ENCODE measurements at regions not wholly inside any gene's neighbourhood (a gene's known extent, or its start where the extent isn't known, plus 50 kb on each side); places are given as distances from the start of the nearest gene placed in this dataset.

GRCh38 chr1:226479474-226479873 lies 69.1 kb upstream of the STUM start:
- no peak for DNase-seq
- Mint-ChIP-seq H3K4me1 (peaks cover 43% of the 10 kb centered on the region), H3K4me3 (no peak overlapping the region), H3K36me3 (ENCODE audit: low read depth) (no peaks in the 10 kb centered on the region), H3K27me3 (ENCODE audit: low read depth, poor library complexity) (peaks cover 17% of the 10 kb centered on the region), H3K9me3 (no peaks in the 10 kb centered on the region), H3K27ac (no peak overlapping the region)
- no peak for TF ChIP-seq CTCF (IDR thresholded peaks at IDR 0.05)

- H3K36me3 Mint-ChIP-seq (ENCODE audit: low read depth) = no peaks in the 10 kb centered on the region
- H3K4me3 Mint-ChIP-seq = no peak overlapping the region
- H3K27ac Mint-ChIP-seq = no peak overlapping the region
- H3K9me3 Mint-ChIP-seq = no peaks in the 10 kb centered on the region
- DNase-seq = no peak
- H3K4me1 Mint-ChIP-seq = peaks cover 33% of the 10 kb centered on the region
- H3K27me3 Mint-ChIP-seq (ENCODE audit: low read depth, poor library complexity) = peaks cover 12% of the 10 kb centered on the region
- TF ChIP-seq CTCF (IDR thresholded peaks at IDR 0.05) = no peak
These were observed 68.1 kb upstream of the STUM start for GRCh38 chr1:226480461-226480860.

GRCh38 chr1:226481133-226481532 lies 67.4 kb upstream of the STUM start:
- H3K27me3 Mint-ChIP-seq (ENCODE audit: low read depth, poor library complexity) = peaks cover 10% of the 10 kb centered on the region
- H3K4me1 Mint-ChIP-seq = peaks cover 30% of the 10 kb centered on the region
- no peaks in the 10 kb centered on the region for H3K9me3 Mint-ChIP-seq
- H3K36me3 Mint-ChIP-seq (ENCODE audit: low read depth) = no peaks in the 10 kb centered on the region
- no peak overlapping the region for H3K27ac Mint-ChIP-seq
- no peak for TF ChIP-seq CTCF (IDR thresholded peaks at IDR 0.05)
- H3K4me3 Mint-ChIP-seq = no peak overlapping the region
- no peak for DNase-seq

GRCh38 chr1:226482196-226482595 lies 66.4 kb upstream of the STUM start:
- peaks cover 22% of the 10 kb centered on the region for H3K4me1 Mint-ChIP-seq
- H3K4me3 Mint-ChIP-seq = no peak overlapping the region
- H3K27ac Mint-ChIP-seq = peak overlapping the region; percentile 37
- H3K27me3 Mint-ChIP-seq (ENCODE audit: low read depth, poor library complexity) = peaks cover 4% of the 10 kb centered on the region
- DNase-seq = no peak
- no peak for TF ChIP-seq CTCF (IDR thresholded peaks at IDR 0.05)
- no peaks in the 10 kb centered on the region for H3K9me3 Mint-ChIP-seq
- no peaks in the 10 kb centered on the region for H3K36me3 Mint-ChIP-seq (ENCODE audit: low read depth)

GRCh38 chr1:226482975-226483700 lies 65.4 kb upstream of the STUM start:
- H3K36me3 Mint-ChIP-seq (ENCODE audit: low read depth) = no peaks in the 10 kb centered on the region
- H3K9me3 Mint-ChIP-seq = no peaks in the 10 kb centered on the region
- no peak for DNase-seq
- H3K4me3 Mint-ChIP-seq = no peak overlapping the region
- no peak for TF ChIP-seq CTCF (IDR thresholded peaks at IDR 0.05)
- H3K27me3 Mint-ChIP-seq (ENCODE audit: low read depth, poor library complexity) = peaks cover 4% of the 10 kb centered on the region
- peaks cover 22% of the 10 kb centered on the region for H3K4me1 Mint-ChIP-seq
- no peak overlapping the region for H3K27ac Mint-ChIP-seq

GRCh38 chr1:226485192-226485591 lies 63.4 kb upstream of the STUM start:
- peaks cover 8% of the 10 kb centered on the region for H3K27me3 Mint-ChIP-seq (ENCODE audit: low read depth, poor library complexity)
- no peak for TF ChIP-seq CTCF (IDR thresholded peaks at IDR 0.05)

More at GRCh38 chr1:226485192-226485591, 63.4 kb upstream of the STUM start:
- Mint-ChIP-seq H3K4me3 (no peak overlapping the region), H3K4me1 (peaks cover 22% of the 10 kb centered on the region), H3K36me3 (ENCODE audit: low read depth) (no peaks in the 10 kb centered on the region), H3K9me3 (no peaks in the 10 kb centered on the region), H3K27ac (no peak overlapping the region)
- DNase-seq = no peak
